ENCODE measurements at regions not wholly inside any gene's neighbourhood (a gene's known extent, or its start where the extent isn't known, plus 50 kb on each side); places are given as distances from the start of the nearest gene placed in this dataset.

- TF ChIP-seq CTCF (IDR thresholded peaks at IDR 0.05; ENCODE audit: borderline replicate concordance, extremely low read depth, low read length, poor library complexity, severe bottlenecking), result no peak
- no peak for TF ChIP-seq EZH2 (IDR thresholded peaks at IDR 0.05; ENCODE audit: borderline replicate concordance, low read depth, low read length, severe bottlenecking)
Observed at GRCh38 chr20:7792150-7792869, 147.9 kb downstream of the HAO1 start.

Data from DND-41 (cell line).